ENCODE measurements at regions not wholly inside any gene's neighbourhood (a gene's known extent, or its start where the extent isn't known, plus 50 kb on each side); places are given as distances from the start of the nearest gene placed in this dataset.

DNA sequence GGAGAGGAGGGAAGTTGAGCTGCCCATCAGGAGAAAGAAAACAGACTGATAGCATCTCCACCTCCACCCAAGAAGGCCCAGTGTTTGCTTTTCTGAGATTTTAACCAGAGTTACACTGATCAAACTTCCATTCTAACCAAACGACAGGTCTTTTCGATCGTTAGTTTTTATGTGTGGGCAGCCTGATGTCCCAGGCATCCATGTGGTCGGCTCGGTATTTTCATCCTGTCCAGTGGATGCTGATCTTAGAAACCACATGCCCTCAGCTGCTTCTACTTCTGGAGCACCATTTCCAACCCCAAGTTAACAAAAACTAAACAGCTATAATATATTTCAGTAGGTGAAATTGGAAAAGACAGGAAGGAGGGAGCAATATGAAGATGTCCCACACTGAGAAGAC, 536.8 kb upstream of the JAG1 start:
- POLR2A ChIA-PET = no interaction called here
- no peaks in the 10 kb centered on the region for H3K36me3 ChIP-seq (replicated peaks in 1 of 2; ENCODE audit: control insufficient read depth in 1 of 2, insufficient read depth in 2 of 2, low read length in 2 of 2)
- TF ChIP-seq NFE2L1 (CRISPR knock-in tag; IDR thresholded peaks at IDR 0.05; ENCODE audit: borderline replicate concordance) (no peak), ZNF781 (CRISPR knock-in tag; IDR thresholded peaks at IDR 0.05; ENCODE audit: borderline replicate concordance, not compliant biosample characterization) (no peak), MED13 (CRISPR knock-in tag; IDR thresholded peaks at IDR 0.05) (no peak), ZNF207 (IDR thresholded peaks at IDR 0.05; ENCODE audit: borderline replicate concordance) (no peak), SMAD1 (CRISPR knock-in tag; IDR thresholded peaks at IDR 0.05; ENCODE audit: borderline replicate concordance, low read depth) (no peak), ZNF782 (CRISPR knock-in tag; IDR thresholded peaks at IDR 0.05; ENCODE audit: borderline replicate concordance) (no peak), SMARCC2 (IDR thresholded peaks at IDR 0.05) (no peak), SMYD3 (CRISPR knock-in tag; IDR thresholded peaks at IDR 0.05) (no peak)
- TF ChIP-seq, protein P1, sequence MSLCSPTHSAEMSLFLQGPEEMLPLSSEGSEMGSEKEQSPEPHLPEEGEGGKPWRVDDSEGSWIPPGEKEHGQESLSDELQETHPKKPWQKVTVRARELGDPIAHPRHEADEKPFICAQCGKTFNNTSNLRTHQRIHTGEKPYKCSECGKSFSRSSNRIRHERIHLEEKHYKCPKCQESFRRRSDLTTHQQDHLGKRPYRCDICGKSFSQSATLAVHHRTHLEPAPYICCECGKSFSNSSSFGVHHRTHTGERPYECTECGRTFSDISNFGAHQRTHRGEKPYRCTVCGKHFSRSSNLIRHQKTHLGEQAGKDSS (CRISPR knock-in tag; IDR thresholded peaks at IDR 0.05; ENCODE audit: borderline replicate concordance, low read depth) = no peak
- no peak overlapping the region for H2AFZ ChIP-seq (ENCODE audit: low read length)
- WGBS (ENCODE audit: low lambda C conversion rate) = 25% methylated on average over 5 of the region's 5 CpGs
- DNase-seq (ENCODE audit: low spot score) (no peak), ATAC-seq (no peak), FAIRE-seq (no peak)
- no peaks in the 10 kb centered on the region for H4K20me1 ChIP-seq (ENCODE audit: insufficient read depth, low read length)
- H3K4me2 ChIP-seq (ENCODE audit: low read depth, low read length) = no peak overlapping the region
- H3K9ac ChIP-seq (ENCODE audit: insufficient read depth, low read depth, low read length) = no peak overlapping the region
- no peak overlapping the region for H3K27ac ChIP-seq (ENCODE audit: extremely low read length, insufficient read depth, low read length)
- BruUV-seq (replicated peaks) = no TSS peak
- peaks cover 0 to 4% of the 10 kb centered on the region in 2 experiments; a peak in 1 of 5 replicates for H3K27me3 ChIP-seq (ENCODE audit: control insufficient read depth in 1 of 2, insufficient read depth in 2 of 2, low read length in 2 of 2)
- peaks cover 11% of the 10 kb centered on the region for H3K4me1 ChIP-seq (ENCODE audit: insufficient read depth, low read length)
- in situ Hi-C loops (cut with HindIII; ENCODE audit: extremely low pct_ligation_motif_present, low pct_unique_long_range_greater_than_20kb) = no loop called here
- H3K79me2 ChIP-seq (ENCODE audit: insufficient read depth, low read length) = no peaks in the 10 kb centered on the region
- H3K4me3 ChIP-seq (replicated peaks in 1 of 3; ENCODE audit: insufficient read depth in 1 of 3, low read depth in 2 of 3, low read length in 3 of 3) = no peak overlapping the region
- H3K9me3 ChIP-seq (ENCODE audit: low read length) = no peaks in the 10 kb centered on the region
- intact Hi-C loops (cut with micrococcal nuclease; ENCODE audit: unreplicated experiment) = no loop called here
- CTCF ChIA-PET (ENCODE audit: low intra/inter-chr PET ratio, low total read pairs) = no interaction called here

DNA sequence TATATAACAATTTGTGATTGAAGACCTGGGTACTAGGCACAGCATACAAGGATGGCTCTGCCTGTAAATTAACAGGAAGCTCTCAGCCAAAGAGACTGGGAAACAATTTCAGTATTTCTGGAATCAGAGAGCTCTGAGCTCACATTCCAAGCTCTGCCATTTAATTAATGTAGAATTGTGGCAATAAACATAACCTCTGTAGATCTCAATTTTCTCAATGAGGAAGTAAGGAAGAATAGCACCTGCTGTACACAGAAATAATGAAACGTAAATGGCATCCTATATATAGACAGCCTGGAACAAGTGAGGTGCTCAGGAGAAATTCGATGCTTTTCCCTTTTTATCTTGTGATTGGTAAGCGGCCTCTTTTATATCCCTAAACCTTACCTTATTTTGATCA, 538.5 kb upstream of the JAG1 start:
- H3K27me3 ChIP-seq (ENCODE audit: control insufficient read depth in 1 of 2, insufficient read depth in 2 of 2, low read length in 2 of 2) = peaks cover 0 to 4% of the 10 kb centered on the region in 2 experiments; a peak in 1 of 5 replicates
- TF ChIP-seq ZBTB8A (CRISPR knock-in tag; IDR thresholded peaks at IDR 0.05; ENCODE audit: borderline replicate concordance, low read depth) (no peak), MEIS1 (CRISPR knock-in tag; IDR thresholded peaks at IDR 0.05; ENCODE audit: borderline replicate concordance) (no peak)
- TF ChIP-seq, protein P2, sequence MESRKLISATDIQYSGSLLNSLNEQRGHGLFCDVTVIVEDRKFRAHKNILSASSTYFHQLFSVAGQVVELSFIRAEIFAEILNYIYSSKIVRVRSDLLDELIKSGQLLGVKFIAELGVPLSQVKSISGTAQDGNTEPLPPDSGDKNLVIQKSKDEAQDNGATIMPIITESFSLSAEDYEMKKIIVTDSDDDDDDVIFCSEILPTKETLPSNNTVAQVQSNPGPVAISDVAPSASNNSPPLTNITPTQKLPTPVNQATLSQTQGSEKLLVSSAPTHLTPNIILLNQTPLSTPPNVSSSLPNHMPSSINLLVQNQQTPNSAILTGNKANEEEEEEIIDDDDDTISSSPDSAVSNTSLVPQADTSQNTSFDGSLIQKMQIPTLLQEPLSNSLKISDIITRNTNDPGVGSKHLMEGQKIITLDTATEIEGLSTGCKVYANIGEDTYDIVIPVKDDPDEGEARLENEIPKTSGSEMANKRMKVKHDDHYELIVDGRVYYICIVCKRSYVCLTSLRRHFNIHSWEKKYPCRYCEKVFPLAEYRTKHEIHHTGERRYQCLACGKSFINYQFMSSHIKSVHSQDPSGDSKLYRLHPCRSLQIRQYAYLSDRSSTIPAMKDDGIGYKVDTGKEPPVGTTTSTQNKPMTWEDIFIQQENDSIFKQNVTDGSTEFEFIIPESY (CRISPR knock-in tag; IDR thresholded peaks at IDR 0.05) = no peak
- TF ChIP-seq, protein P3, sequence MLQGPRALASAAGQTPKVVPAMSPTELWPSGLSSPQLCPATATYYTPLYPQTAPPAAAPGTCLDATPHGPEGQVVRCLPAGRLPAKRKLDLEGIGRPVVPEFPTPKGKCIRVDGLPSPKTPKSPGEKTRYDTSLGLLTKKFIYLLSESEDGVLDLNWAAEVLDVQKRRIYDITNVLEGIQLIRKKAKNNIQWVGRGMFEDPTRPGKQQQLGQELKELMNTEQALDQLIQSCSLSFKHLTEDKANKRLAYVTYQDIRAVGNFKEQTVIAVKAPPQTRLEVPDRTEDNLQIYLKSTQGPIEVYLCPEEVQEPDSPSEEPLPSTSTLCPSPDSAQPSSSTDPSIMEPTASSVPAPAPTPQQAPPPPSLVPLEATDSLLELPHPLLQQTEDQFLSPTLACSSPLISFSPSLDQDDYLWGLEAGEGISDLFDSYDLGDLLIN (CRISPR knock-in tag; IDR thresholded peaks at IDR 0.05; ENCODE audit: borderline replicate concordance) = no peak
- no peaks in the 10 kb centered on the region for H3K79me2 ChIP-seq (ENCODE audit: insufficient read depth, low read length)
- peaks cover 23% of the 10 kb centered on the region for H3K4me1 ChIP-seq (ENCODE audit: insufficient read depth, low read length)
- no peaks in the 10 kb centered on the region for H4K20me1 ChIP-seq (ENCODE audit: insufficient read depth, low read length)
- no peak overlapping the region for H3K4me2 ChIP-seq (ENCODE audit: low read depth, low read length)
- ChIA-PET POLR2A (no interaction called here), CTCF (ENCODE audit: low intra/inter-chr PET ratio, low total read pairs) (no interaction called here)
- ATAC-seq = no peak
- in situ Hi-C loops (cut with HindIII; ENCODE audit: extremely low pct_ligation_motif_present, low pct_unique_long_range_greater_than_20kb) = no loop called here
- FAIRE-seq = no peak
- H3K9me3 ChIP-seq (ENCODE audit: low read length) = no peaks in the 10 kb centered on the region
- 14% methylated on average over 3 of the region's 3 CpGs for WGBS (ENCODE audit: low lambda C conversion rate)
- no peak overlapping the region for H3K9ac ChIP-seq (ENCODE audit: insufficient read depth, low read depth, low read length)
- BruUV-seq (replicated peaks) = no TSS peak
- intact Hi-C loops (cut with micrococcal nuclease; ENCODE audit: unreplicated experiment) = no loop called here
- no peaks in the 10 kb centered on the region for H3K36me3 ChIP-seq (replicated peaks in 1 of 2; ENCODE audit: control insufficient read depth in 1 of 2, insufficient read depth in 2 of 2, low read length in 2 of 2)
- no peak overlapping the region for H2AFZ ChIP-seq (ENCODE audit: low read length)
- H3K27ac ChIP-seq (ENCODE audit: extremely low read length, insufficient read depth, low read length) = no peak overlapping the region
- H3K4me3 ChIP-seq (replicated peaks in 1 of 3; ENCODE audit: insufficient read depth in 1 of 3, low read depth in 2 of 3, low read length in 3 of 3) = no peak overlapping the region
- DNase-seq (ENCODE audit: low spot score) = no peak
